ENCODE measurements at regions not wholly inside any gene's neighbourhood (a gene's known extent, or its start where the extent isn't known, plus 50 kb on each side); places are given as distances from the start of the nearest gene placed in this dataset.

DNA sequence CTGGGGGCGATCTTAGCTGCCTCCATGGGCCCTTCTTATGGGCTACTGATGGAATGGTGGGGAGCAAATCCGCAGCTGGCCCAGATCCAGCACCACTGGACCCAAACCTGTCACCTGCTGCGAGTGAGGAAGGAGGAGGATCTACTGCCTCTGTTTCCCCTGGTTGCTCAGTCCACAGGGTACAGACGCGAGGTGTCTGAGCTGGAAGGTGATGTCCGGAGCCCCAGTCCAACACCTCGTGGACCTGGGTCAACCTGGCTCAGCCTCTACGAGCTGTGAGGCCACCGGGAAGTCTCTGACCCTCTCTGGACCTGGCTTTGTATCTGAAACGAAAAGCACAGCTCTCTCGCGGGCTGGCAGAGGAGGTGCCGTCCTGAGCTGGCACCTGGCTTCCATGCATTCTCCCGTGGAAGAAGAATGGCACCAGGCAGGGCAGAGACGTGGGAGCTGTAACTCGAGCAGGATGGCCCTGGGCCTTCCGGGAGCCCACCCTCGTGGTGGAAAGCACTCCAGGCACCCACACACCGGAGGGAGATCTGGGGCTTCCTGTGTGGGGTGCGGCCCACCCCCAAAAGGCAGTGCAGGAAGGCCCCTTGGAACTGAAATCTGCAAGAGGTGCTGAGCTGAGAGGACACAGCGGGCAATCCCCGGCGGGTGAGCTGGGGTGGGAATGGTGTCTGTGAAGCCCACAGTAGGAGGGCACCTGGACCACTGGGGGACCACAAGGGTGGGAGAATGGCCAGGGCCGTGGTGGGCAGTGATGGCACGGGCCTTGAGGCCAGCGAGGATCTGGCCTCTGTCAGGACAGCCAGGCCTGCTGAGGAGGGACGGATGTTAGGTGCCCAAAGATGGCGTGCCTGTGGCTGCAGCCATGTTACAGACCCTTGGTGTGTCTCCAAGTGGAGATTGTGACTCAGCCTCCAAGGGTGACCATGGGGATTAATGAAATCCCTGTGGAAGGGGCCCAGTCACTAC is 133.4 kb downstream of the OLFM1 start:
- no peak for DNase-seq

DNA sequence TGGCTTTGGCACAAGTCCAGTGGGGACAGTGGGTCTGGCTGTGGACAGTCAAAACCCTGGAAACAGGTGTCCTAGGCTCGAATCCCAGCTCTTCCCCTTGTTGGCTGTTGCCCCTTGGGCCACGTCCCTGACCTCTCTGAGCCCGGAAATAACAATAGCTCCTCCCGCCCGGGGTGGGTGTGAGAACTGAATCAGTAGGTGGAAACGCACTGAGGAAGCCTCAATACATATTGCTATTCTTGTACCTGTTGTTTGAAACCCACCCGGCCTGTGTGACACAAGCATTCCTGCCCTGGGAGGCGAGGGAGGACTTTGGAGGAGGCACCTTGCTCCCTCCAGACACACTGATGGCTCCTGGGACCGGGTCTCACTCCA is 134.1 kb downstream of the OLFM1 start:
- DNase-seq = no peak

DNA sequence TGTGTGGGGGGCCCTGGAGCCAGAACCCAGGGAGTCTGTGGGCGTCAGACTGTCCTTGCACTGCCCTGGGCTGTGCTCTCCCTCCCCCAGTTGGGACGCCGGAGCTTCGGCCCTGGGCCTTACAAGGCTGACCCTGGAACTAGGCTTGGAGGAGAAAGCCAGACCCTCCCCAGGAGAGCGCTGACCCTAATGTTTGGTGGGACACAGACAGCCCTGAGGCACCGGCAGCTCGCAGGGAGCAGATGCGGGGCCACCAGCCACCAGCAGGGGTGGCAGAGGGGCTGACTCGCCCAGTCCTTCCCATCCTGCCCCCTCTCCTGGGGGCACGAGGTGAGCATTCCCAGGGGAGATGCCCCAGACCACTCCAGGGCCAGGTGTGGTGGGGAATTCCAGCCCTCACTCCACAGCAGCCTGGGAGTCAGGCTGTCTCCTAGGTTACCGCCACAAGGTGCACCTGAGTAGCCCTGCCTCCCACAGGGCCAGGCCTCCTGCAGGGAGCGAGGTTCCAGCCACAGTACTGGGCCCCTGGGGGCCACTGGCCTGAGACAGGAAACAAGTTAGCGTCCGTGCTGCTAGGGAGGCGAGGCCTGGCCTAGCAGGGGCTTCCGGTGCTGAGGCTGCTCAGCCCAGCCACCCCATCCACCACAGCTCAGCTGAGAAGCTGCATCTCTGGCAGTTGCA is 134.6 kb downstream of the OLFM1 start:
- DNase-seq = no peak

DNA sequence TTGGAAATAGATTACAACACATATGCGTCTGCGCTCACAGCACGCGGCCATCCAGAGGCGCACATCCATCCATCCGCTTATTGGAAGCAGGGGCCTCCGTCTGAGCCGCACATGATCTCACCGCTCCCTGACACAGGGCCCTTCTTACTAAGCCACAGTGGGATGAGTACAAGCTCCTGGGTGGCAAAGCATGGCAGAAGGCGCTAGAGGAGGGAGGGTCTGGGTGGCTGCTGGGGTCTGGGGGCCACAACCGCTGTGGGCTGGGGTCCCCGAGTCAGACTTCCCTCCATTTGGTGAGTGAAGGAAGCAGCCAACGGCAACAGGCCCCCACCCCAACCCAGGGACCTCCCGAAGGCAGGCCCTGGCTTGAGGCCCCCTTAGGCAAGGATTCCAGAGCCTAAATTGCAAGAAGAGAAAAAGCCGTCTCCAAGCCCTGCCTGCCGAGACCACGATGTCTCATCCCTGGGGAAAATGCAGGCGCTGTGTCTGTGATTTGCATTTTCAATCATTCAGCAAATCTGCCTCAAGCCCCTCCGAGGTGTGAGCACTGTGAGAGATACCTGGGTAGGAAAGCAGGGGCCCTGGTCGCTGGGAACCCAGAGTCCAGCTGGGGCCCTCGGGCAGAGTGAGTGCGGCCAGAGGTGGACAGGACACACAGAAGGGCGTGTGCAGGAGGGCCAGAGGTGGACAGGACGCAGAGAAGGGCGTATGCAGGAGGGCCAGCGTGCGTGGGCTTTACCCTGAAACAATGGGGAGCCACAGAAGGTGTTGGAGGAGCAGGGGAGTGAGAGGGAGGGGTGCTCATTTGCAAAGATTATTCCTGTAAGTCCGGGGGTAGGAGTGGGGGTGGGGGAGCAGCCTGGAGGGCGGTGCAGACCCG is 135.7 kb downstream of the OLFM1 start:
- no peak for DNase-seq

DNA sequence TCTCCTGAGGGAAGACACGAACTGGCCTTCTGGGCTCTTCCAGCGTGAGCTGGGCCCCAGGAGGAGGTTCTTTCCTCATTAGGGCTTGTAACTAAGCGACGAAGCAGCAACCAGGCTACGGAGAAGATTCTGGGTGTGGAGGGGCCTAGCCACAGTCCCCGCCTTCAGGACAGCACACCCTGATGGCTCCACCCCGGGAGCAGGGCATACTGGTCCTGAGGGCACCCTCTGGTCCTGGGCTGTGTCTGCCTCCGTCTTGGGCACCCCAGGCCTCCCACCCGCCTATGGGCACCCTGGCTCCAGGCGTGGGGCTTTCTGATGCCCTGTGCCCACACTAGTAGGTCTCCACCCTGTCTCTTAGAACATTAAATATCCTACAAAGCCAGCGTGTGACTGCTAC is 136.4 kb downstream of the OLFM1 start:
- no peak for DNase-seq

DNA sequence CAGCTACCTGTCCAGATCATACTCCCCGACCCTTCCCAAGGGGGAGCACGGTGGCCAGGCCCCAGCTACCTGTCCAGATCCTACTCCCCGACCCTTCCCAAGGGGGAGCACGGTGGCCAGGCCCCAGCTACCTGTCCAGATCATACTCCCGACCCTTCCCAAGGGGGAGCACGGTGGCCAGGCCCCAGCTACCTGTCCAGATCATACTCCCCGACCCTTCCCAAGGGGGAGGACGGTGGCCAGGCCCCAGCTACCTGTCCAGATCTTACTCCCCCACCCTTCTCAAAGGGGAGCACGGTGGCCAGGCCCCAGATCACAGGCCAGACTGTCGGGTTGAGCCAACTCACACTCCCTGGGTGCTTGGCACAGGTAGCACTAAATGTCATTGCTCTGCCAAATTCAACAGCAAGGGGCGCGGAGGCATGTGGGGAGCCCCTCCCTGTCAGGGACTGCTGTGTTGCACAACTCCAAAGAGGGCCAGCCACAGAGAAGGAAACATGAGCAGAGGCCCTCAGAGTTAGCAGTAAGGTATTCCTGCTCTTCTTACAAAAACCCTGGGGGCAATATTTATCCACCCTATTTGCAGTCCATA is 136.9 kb downstream of the OLFM1 start:
- no peak for DNase-seq

DNA sequence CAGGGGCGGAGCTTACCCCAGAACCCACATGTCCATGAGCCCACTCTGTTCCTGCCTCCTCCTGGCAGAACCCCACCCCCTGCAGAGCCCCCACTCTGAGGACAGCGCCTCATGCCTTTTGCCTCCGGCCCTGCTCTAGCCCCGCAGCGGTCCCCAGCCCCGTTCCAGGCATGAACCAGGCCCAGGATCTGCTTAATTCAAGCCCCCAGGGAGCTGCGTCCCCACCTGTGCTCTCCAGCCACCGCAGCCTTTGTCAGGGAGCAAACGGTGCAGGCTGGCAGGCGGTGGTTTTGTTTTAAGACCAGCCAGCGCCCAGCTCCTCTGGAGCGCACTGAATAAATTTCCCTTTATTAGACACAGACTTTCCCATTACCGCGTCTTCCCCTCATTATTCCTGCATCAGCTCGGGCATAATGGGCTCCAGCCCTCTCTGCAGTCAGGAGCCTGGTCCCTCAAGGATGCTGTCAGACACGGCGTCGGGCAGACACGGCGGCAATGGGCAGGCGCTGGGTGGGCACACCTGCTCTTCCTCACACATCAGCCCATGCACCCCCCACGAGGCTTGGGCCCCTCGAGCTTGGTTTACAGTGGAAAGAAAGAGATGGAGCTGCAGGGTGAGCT is 137.6 kb downstream of the OLFM1 start:
- DNase-seq = no peak

DNA sequence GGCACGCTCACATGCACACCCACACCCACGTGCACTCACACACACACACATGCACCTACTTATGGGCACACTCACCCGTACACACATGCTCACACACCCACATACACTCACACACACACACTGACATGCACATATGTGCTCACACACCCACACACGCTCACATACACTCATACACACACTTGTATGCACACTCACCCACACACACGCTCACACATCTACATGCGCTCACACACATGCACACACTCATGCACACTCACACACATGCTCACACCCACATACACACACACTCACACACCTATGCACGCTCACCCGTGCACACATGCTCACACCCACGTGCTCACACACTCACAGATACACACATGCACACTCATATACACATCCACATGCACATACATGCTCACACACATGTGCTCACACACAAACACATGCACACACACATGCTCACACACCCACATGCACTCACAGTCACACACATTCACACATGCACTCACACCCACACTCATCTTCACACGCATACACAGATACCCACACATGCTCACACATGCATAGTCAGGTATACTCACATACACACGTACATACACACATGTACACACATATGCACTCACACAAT is 138.3 kb downstream of the OLFM1 start:
- no peak for DNase-seq

DNA sequence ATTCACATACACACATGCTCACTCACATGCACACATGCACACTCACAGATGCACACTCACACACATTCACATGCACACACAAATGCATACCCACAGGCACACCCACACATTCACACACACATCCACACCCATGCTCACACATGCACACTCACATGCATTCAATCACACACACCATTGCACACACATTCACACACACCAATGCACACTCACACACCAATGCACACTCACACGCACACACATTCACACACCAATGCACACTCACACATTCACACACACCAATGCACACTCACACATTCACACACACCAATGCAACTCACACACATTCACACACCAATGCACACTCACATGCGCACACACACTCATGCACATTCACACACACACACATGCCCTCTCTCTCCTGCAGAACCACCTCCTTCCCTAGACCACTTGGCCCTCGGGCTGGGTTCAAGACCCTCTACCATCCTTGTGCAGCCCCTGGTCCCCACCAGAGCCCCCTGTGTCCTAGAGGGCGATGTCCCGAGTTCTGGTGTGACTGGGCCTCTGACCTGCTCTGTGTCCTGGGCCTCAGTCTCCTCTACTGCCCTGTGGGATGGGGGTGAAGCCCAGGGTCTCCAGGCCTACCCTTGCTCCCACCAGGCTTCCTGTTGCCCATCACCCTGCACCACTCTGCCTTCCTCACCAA is 139.0 kb downstream of the OLFM1 start:
- no peak for DNase-seq

DNA sequence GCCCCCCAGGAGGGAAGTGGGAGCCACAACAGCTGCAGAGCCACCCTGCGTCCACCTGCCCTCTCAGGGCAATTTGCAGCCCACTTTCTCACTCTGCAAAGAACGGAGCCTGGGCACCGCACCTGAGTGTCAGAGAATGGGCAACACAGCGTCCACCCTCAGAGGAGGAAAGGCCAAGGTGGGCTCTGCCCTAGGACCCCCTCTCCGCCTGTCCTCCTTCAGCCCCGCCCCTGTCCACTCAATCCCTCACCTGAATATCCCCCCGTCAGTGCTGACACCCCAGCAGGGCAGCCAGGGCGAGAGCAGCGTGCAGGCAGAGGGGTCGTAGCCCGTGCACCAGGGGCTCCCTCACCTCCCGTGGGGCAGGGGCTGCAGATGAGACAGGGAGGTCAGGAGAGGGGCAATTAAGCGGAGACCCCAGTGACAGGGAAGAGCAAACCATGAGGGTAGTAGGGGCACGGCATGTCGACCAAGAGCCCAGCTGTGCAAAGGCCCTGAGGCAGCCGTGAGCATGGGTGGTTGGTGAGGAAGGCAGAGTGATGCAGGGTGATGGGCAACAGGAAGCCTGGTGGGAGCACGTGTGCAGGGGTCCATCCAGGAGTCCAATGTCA is 140.3 kb downstream of the OLFM1 start:
- DNase-seq = no peak

DNA sequence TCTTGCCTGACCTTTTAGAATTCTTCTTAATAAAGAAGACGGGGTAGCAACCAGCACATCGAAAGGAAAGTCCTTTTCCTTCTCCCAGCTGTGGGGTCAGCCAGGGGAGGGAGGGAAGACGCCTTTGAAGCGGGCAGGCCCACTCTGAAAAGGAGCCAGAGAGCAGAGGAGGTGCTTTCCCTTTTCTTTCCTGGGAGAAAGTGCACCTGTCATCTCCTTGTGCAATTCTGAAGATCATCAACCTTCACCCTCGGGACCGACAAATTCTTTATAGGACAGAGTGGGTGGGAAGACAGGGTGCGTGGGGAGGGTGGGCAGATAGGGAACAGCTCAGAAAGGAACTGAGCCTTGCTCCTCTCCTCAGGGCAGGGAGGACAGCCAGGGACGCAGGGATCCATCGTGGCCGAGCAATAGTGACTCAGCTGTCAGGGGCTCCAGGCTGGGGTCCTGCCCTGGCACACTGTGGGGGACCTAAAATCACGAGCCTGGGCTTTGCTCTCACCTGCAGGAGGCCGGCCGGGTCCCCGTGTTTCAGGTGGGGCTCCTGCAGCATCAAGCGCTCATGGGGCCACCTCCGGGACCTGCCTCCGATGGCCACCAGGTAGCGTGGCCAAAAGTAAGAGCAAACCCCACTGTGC is 141.0 kb downstream of the OLFM1 start:
- no peak for DNase-seq

DNA sequence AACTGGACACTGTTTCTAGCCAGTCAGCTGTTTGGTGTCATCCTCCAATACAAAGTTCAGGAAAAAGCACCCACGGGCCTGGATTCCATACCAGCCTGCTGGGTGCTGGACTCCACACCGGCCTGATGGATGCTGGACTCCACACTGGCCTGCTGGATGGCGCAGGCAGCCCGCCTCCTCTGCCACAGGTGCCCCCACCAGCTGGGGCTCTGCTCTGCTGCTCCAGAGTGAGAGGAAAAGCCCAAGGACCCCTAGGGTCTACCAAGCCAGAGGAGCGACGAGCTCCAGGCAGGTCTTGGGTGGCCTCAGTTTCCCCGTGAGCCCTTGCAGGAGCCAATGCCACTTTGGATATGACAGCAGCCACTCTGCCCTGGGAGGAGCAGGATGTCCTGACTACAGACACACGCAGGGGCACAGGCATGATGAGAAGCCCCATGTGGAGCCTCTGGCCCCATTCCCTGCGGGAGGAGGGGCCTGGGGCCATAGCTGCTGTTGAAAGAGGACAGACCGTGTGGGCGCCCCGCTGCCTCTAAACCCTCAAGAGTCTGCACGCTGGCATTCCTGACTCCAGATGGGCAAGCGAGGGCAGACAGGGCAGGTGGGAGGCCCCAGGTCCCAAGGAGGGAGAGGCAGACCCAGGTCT is 141.6 kb downstream of the OLFM1 start:
- no peak for DNase-seq

DNA sequence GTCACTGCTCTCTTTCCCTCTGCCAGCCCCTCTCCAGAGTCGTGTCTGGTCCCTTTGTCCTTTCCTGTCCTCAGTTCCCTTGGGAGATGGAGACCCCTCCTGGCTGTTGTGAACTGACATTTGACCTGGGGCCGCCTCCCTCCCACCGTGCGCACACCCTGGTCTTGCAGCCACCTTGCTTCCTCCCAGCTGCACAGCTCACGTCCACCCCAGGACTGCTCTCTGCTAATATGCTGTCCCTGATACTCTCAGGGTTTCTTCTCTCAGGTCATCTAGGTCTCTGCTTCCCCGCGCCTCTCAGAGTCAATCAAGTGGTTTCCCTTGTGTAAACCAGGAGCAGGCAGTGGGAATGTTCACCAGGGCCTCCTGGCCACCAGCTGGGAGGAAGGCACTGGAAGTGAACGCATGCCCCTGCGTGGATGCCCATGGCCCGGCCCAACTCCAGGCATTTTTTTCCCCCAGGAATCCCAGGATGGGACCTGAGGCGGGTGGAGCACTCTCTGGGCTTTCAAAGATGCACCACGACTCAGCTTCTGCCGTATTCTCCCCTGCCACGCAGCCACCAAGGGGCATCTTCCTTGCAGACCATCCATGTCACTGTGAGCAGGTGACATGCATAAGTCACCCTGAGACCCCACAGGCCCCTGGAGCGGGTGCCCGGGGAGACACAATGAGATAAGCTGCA is 142.4 kb downstream of the OLFM1 start:
- no peak for DNase-seq

DNA sequence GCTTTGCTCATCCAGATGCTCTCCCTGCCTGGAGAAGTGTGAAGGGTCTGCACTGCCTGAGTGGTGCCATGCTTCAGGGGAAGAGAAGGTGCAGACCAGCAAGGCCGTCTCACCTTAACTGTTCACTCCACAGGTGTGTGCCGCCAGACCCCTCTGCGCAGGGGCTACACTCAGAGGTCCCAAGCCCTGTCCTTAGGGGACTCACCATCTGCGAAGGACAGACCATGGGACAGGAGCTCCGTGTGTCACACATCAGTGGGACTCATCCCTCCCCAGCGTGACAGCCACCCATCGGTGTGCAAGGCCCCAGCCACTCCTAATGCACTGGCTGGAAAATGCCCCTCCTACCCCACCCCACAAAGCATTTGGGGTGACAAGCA is 142.9 kb downstream of the OLFM1 start:
- DNase-seq = no peak

DNA sequence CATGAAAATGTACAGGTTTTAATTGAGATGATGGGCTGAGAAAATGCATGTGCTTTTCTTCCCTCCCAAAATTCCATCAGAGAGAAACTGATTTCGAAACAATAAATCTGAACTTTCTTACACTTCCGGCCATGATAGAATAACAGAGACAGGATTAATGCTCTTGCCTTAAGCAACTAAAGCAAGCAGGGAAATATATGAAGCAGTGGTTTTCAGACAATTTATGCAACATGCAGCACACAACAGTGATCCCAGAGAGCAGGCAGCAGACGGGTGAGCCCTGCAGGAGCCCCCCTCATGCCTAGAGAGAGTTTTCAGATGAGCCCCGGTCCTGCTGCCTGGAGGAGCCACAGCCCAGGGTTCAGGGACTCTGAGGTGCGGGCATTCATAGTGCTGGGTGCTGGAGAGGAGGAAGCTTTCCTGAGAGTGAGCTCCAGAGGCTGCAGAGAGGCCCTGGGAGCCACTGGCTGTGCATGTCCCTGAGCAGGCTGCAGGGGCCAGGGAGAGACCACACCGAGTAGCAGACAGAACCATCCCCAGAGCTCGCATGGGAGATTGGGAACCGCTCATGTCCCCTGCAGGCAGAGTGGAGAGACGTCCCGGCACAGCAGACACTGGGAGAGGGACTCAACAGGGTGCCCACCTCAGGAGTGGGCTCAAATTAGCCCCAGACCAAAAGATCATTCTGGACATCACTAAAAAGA is 143.5 kb downstream of the OLFM1 start:
- DNase-seq = no peak

DNA sequence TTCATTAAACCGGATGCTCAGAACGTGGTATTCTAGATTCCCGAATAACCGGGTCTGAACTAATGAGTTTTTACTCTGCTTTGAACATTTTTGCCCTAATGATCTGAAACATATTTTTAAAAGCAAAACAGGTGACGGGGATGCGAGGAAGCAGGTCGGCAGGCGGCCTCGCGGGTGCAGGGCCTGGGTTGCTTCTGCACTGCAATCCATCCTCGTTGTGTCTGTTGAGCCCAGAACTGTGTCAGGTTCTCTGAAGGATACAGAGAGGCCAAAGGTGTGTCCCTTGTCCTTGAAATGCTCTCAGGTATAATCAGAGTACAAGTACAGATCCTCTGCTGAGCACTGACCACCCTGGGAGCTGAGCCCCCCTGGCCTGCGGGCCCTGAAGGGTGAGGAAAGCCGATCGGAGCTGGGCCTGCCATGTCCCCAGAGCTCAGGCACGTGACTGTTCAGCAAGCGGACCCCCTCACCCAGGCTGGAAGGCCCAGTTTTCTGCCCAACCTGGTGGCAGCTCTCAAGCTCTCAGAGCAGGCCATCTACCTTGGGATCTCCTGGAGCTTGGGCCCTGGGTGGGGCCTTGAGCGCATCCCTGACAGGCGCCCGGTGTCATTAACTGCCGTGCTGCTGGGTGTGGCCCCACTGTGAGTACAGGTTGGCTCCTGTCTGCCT is 151.8 kb downstream of the OLFM1 start:
- no peak for DNase-seq

DNA sequence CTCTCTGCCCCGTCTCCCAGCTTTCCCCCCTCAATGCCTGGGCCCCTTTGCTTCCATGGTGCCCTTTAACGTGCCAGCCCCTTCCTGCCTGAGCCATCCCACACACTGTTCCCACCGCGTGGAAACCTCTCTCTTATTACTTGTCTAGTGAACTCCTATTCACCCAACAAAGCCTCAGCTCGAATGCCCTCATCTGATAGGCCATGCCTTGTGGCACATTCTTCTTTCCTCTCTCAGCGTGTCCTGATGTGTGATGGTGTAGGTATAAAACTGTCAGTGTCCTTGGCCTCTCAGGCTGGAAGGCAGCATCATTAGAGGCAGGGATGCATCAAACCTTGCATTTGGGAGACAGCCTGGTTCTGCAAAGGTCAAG is 152.3 kb downstream of the OLFM1 start:
- DNase-seq = no peak

DNA sequence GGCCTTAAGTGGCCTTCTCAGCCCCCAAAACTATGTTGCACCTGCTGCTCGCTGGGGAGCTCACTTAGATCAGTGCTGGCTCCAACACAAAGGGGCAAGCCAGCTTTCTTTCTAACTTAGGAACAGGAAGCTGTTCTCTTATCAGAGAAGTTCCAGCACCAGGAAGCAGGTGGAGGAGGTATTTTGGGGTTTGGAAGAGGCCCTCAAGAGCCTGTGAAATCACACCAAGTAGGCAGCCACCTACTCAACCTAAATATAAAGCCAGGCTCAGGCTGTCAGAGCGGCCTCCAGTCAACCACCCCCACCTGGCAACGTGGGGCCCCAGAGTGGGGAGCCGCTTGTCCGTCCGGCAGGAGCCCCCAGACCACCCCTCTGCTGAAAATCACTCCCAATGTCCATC is 152.8 kb downstream of the OLFM1 start:
- no peak for DNase-seq
